ENCODE measurements at regions not wholly inside any gene's neighbourhood (a gene's known extent, or its start where the extent isn't known, plus 50 kb on each side); places are given as distances from the start of the nearest gene placed in this dataset.

- Histone ChIP-seq H3K27ac (ENCODE audit: low read depth in 1 of 2, low read length in 1 of 2) (no peak overlapping the region), H3K27me3 (ENCODE audit: control insufficient read depth in 2 of 2, insufficient read depth in 1 of 2, low read length in 1 of 2) (no peaks in the 10 kb centered on the region), H3K4me1 (ENCODE audit: control insufficient read depth in 2 of 2, insufficient read depth in 2 of 2, low read length in 2 of 2) (peaks cover 0 to 2% of the 10 kb centered on the region in 2 donors), H3K4me3 (ENCODE audit: low read length in 2 of 2) (no peak overlapping the region), H3K36me3 (ENCODE audit: control insufficient read depth in 2 of 2, insufficient read depth in 2 of 2, low read length in 1 of 2) (no peaks in the 10 kb centered on the region), H3K9me3 (ENCODE audit: control insufficient read depth in 2 of 2, insufficient read depth in 1 of 2, low read length in 1 of 2) (no peaks in the 10 kb centered on the region)
- 22% methylated on average over 6 of the region's 6 CpGs for WGBS
- no peak for DNase-seq (ENCODE audit: low read depth in 6 of 9, low spot score in 9 of 9)
Observed at GRCh38 chr9:135240222-135240621, 152.8 kb downstream of the OLFM1 start.

DNA sequence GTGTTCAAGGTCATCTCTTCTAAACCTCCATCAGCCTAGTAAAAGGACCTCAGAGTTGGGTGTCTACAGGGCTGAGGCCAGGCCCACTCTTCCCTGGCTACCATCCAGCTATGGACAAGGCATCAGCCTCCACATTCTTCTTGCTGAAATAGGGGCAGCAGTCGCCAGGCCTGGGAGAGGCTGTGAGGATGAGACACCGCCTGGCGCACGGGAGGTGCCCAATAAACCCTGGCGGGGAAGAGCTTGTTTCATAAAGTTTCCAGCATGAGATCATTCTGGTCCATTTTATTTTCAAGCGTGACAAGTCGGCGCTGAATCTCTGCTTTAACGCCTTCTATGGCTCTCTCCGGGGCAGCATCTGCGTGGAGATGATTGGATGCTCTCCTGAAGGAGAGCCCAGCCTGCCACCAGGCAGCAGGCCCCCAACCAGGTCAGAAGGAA is 153.4 kb downstream of the OLFM1 start:
- no peak overlapping the region for H3K27ac ChIP-seq (ENCODE audit: low read depth in 1 of 2, low read length in 1 of 2)
- no peak overlapping the region for H3K4me3 ChIP-seq (ENCODE audit: low read length in 2 of 2)
- no peaks in the 10 kb centered on the region for H3K9me3 ChIP-seq (ENCODE audit: control insufficient read depth in 2 of 2, insufficient read depth in 1 of 2, low read length in 1 of 2)
- peaks cover 0 to 2% of the 10 kb centered on the region in 2 donors for H3K4me1 ChIP-seq (ENCODE audit: control insufficient read depth in 2 of 2, insufficient read depth in 2 of 2, low read length in 2 of 2)
- H3K27me3 ChIP-seq (ENCODE audit: control insufficient read depth in 2 of 2, insufficient read depth in 1 of 2, low read length in 1 of 2): no peaks in the 10 kb centered on the region
- DNase-seq (ENCODE audit: low read depth in 6 of 9, low spot score in 9 of 9): no peak
- no peaks in the 10 kb centered on the region for H3K36me3 ChIP-seq (ENCODE audit: control insufficient read depth in 2 of 2, insufficient read depth in 2 of 2, low read length in 1 of 2)
- WGBS: 95% methylated on average over 11 of the region's 11 CpGs

- Histone ChIP-seq H3K9me3 (ENCODE audit: control insufficient read depth in 2 of 2, insufficient read depth in 1 of 2, low read length in 1 of 2) (no peaks in the 10 kb centered on the region), H3K27ac (ENCODE audit: low read depth in 1 of 2, low read length in 1 of 2) (no peak overlapping the region), H3K4me3 (ENCODE audit: low read length in 2 of 2) (no peak overlapping the region), H3K36me3 (ENCODE audit: control insufficient read depth in 2 of 2, insufficient read depth in 2 of 2, low read length in 1 of 2) (no peaks in the 10 kb centered on the region), H3K27me3 (ENCODE audit: control insufficient read depth in 2 of 2, insufficient read depth in 1 of 2, low read length in 1 of 2) (no peaks in the 10 kb centered on the region), H3K4me1 (ENCODE audit: control insufficient read depth in 2 of 2, insufficient read depth in 2 of 2, low read length in 2 of 2) (peaks cover 0 to 2% of the 10 kb centered on the region in 2 donors)
- WGBS: 84% methylated on average over 19 of the region's 19 CpGs
- no peak for DNase-seq (ENCODE audit: low read depth in 6 of 9, low spot score in 9 of 9)
Observed at GRCh38 chr9:135241381-135242048, 154.0 kb downstream of the OLFM1 start.

DNA sequence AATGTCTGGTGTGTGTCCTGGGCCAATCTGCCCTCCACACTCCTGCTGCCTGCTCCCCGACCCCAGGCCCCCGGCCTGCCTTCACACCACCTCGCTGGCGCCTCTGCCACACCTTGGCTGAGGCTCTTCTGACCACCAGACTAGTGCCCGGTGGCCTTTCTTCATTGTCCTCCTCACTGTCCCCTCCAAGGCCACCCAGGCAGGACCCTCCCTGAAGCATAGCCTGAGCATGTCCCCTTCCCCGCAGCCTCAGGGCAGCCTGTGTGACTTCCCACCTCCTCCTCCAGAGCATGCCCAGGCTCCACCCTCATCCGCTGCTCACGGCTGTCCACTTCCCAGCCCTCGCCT is 154.6 kb downstream of the OLFM1 start:
- Histone ChIP-seq H3K27ac (ENCODE audit: low read depth in 1 of 2, low read length in 1 of 2) (no peak overlapping the region), H3K4me3 (ENCODE audit: low read length in 2 of 2) (no peak overlapping the region), H3K27me3 (ENCODE audit: control insufficient read depth in 2 of 2, insufficient read depth in 1 of 2, low read length in 1 of 2) (no peaks in the 10 kb centered on the region), H3K4me1 (ENCODE audit: control insufficient read depth in 2 of 2, insufficient read depth in 2 of 2, low read length in 2 of 2) (peaks cover 0 to 2% of the 10 kb centered on the region in 2 donors), H3K36me3 (ENCODE audit: control insufficient read depth in 2 of 2, insufficient read depth in 2 of 2, low read length in 1 of 2) (no peaks in the 10 kb centered on the region), H3K9me3 (ENCODE audit: control insufficient read depth in 2 of 2, insufficient read depth in 1 of 2, low read length in 1 of 2) (no peaks in the 10 kb centered on the region)
- DNase-seq (ENCODE audit: low read depth in 6 of 9, low spot score in 9 of 9): no peak
- 94% methylated on average over 9 of the region's 9 CpGs for WGBS

DNA sequence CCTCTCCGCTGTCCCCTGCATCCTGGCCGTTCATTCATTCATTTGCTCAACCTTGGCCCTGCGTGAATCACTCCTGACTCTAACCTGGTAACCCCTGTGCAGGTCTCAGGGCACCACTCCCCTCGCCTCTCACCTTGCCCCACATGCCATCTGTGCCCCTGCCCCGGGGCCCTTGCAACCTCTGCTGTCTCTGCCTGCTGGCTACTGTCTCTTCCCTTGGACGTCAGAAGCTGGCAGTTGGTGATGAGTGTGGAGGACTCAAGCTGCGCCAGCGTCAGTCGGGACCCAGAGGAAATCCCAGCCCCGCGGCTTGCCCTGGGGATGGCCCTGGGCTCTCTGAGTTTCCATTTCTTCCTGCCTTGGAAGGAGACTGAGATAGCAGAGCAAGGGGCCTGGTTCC is 154.9 kb downstream of the OLFM1 start:
- H3K4me1 ChIP-seq (ENCODE audit: control insufficient read depth in 2 of 2, insufficient read depth in 2 of 2, low read length in 2 of 2): peaks cover 0 to 2% of the 10 kb centered on the region in 2 donors
- WGBS: 95% methylated on average over 11 of the region's 11 CpGs
- H3K36me3 ChIP-seq (ENCODE audit: control insufficient read depth in 2 of 2, insufficient read depth in 2 of 2, low read length in 1 of 2): no peaks in the 10 kb centered on the region
- H3K9me3 ChIP-seq (ENCODE audit: control insufficient read depth in 2 of 2, insufficient read depth in 1 of 2, low read length in 1 of 2): no peaks in the 10 kb centered on the region
- no peak overlapping the region for H3K27ac ChIP-seq (ENCODE audit: low read depth in 1 of 2, low read length in 1 of 2)
- no peaks in the 10 kb centered on the region for H3K27me3 ChIP-seq (ENCODE audit: control insufficient read depth in 2 of 2, insufficient read depth in 1 of 2, low read length in 1 of 2)
- no peak overlapping the region for H3K4me3 ChIP-seq (ENCODE audit: low read length in 2 of 2)
- DNase-seq (ENCODE audit: low read depth in 6 of 9, low spot score in 9 of 9): no peak

GRCh38 chr9:135243201-135244190 is 156.0 kb downstream of the OLFM1 start:
- Histone ChIP-seq H3K27me3 (ENCODE audit: control insufficient read depth in 2 of 2, insufficient read depth in 1 of 2, low read length in 1 of 2) (no peaks in the 10 kb centered on the region), H3K36me3 (ENCODE audit: control insufficient read depth in 2 of 2, insufficient read depth in 2 of 2, low read length in 1 of 2) (no peaks in the 10 kb centered on the region), H3K9me3 (ENCODE audit: control insufficient read depth in 2 of 2, insufficient read depth in 1 of 2, low read length in 1 of 2) (no peaks in the 10 kb centered on the region), H3K4me1 (ENCODE audit: control insufficient read depth in 2 of 2, insufficient read depth in 2 of 2, low read length in 2 of 2) (peaks cover 0 to 2% of the 10 kb centered on the region in 2 donors), H3K4me3 (ENCODE audit: low read length in 2 of 2) (no peak overlapping the region), H3K27ac (ENCODE audit: low read depth in 1 of 2, low read length in 1 of 2) (no peak overlapping the region)
- WGBS: 72% methylated on average over 31 of the region's 31 CpGs
- no peak for DNase-seq (ENCODE audit: low read depth in 6 of 9, low spot score in 9 of 9)

GRCh38 chr9:135244271-135245221 is 157.1 kb downstream of the OLFM1 start:
- no peak for DNase-seq (ENCODE audit: low read depth in 6 of 9, low spot score in 9 of 9)
- WGBS: 91% methylated on average over 42 of the region's 42 CpGs

GRCh38 chr9:135245482-135246247 is 158.2 kb downstream of the OLFM1 start:
- H3K27ac ChIP-seq (ENCODE audit: low read depth in 1 of 2, low read length in 1 of 2): no peak overlapping the region
- peaks cover 0 to 2% of the 10 kb centered on the region in 2 donors for H3K4me1 ChIP-seq (ENCODE audit: control insufficient read depth in 2 of 2, insufficient read depth in 2 of 2, low read length in 2 of 2)
- H3K4me3 ChIP-seq (ENCODE audit: low read length in 2 of 2): no peak overlapping the region
- no peak for DNase-seq (ENCODE audit: low read depth in 6 of 9, low spot score in 9 of 9)
- no peaks in the 10 kb centered on the region for H3K27me3 ChIP-seq (ENCODE audit: control insufficient read depth in 2 of 2, insufficient read depth in 1 of 2, low read length in 1 of 2)
- H3K36me3 ChIP-seq (ENCODE audit: control insufficient read depth in 2 of 2, insufficient read depth in 2 of 2, low read length in 1 of 2): no peaks in the 10 kb centered on the region
- 94% methylated on average over 22 of the region's 22 CpGs for WGBS
- H3K9me3 ChIP-seq (ENCODE audit: control insufficient read depth in 2 of 2, insufficient read depth in 1 of 2, low read length in 1 of 2): no peaks in the 10 kb centered on the region

More at GRCh38 chr9:135244271-135245221, 157.1 kb downstream of the OLFM1 start:
- H3K27ac ChIP-seq (ENCODE audit: low read depth in 1 of 2, low read length in 1 of 2): no peak overlapping the region
- H3K36me3 ChIP-seq (ENCODE audit: control insufficient read depth in 2 of 2, insufficient read depth in 2 of 2, low read length in 1 of 2): no peaks in the 10 kb centered on the region
- H3K9me3 ChIP-seq (ENCODE audit: control insufficient read depth in 2 of 2, insufficient read depth in 1 of 2, low read length in 1 of 2): no peaks in the 10 kb centered on the region
- no peaks in the 10 kb centered on the region for H3K27me3 ChIP-seq (ENCODE audit: control insufficient read depth in 2 of 2, insufficient read depth in 1 of 2, low read length in 1 of 2)
- peaks cover 0 to 2% of the 10 kb centered on the region in 2 donors for H3K4me1 ChIP-seq (ENCODE audit: control insufficient read depth in 2 of 2, insufficient read depth in 2 of 2, low read length in 2 of 2)
- no peak overlapping the region for H3K4me3 ChIP-seq (ENCODE audit: low read length in 2 of 2)

Measured in thymus (tissue), 11 donors.